ENCODE measurements at regions not wholly inside any gene's neighbourhood (a gene's known extent, or its start where the extent isn't known, plus 50 kb on each side); places are given as distances from the start of the nearest gene placed in this dataset.

GRCh38 chr18:60506682-60507081 lies 134.1 kb upstream of the MC4R start:
- H3K9me3 ChIP-seq (ENCODE audit: control insufficient read depth in 4 of 4, low read length in 3 of 4) = no peaks in the 10 kb centered on the region
- 72% methylated on average over 4 of the region's 4 CpGs for WGBS
- H3K9ac ChIP-seq (ENCODE audit: low read depth in 1 of 2, low read length in 2 of 2) = no peak overlapping the region
- H3K4me3 ChIP-seq (ENCODE audit: low read depth in 1 of 3, low read length in 3 of 3) = no peak overlapping the region
- H3K4me1 ChIP-seq (ENCODE audit: control insufficient read depth in 4 of 4, insufficient read depth in 4 of 4, low read length in 3 of 4) = no peaks in the 10 kb centered on the region
- H3K27me3 ChIP-seq (ENCODE audit: control insufficient read depth in 4 of 4, insufficient read depth in 4 of 4, low read length in 3 of 4) = no peaks in the 10 kb centered on the region
- no peak overlapping the region for H3K27ac ChIP-seq (ENCODE audit: low read depth in 1 of 2, low read length in 2 of 2)
- TF ChIP-seq, protein P1, sequence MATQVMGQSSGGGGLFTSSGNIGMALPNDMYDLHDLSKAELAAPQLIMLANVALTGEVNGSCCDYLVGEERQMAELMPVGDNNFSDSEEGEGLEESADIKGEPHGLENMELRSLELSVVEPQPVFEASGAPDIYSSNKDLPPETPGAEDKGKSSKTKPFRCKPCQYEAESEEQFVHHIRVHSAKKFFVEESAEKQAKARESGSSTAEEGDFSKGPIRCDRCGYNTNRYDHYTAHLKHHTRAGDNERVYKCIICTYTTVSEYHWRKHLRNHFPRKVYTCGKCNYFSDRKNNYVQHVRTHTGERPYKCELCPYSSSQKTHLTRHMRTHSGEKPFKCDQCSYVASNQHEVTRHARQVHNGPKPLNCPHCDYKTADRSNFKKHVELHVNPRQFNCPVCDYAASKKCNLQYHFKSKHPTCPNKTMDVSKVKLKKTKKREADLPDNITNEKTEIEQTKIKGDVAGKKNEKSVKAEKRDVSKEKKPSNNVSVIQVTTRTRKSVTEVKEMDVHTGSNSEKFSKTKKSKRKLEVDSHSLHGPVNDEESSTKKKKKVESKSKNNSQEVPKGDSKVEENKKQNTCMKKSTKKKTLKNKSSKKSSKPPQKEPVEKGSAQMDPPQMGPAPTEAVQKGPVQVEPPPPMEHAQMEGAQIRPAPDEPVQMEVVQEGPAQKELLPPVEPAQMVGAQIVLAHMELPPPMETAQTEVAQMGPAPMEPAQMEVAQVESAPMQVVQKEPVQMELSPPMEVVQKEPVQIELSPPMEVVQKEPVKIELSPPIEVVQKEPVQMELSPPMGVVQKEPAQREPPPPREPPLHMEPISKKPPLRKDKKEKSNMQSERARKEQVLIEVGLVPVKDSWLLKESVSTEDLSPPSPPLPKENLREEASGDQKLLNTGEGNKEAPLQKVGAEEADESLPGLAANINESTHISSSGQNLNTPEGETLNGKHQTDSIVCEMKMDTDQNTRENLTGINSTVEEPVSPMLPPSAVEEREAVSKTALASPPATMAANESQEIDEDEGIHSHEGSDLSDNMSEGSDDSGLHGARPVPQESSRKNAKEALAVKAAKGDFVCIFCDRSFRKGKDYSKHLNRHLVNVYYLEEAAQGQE (IDR thresholded peaks at IDR 0.05) = no peak
- TF ChIP-seq RAD21 (IDR thresholded peaks at IDR 0.05) = no peak
- TF ChIP-seq GABPA (IDR thresholded peaks at IDR 0.05 in 1 of 2, conservative IDR thresholded peaks at IDR 0.05 in 1 of 2) = no peak
- TF ChIP-seq FOXA1 (IDR thresholded peaks at IDR 0.05) = no peak
- TF ChIP-seq, protein P2, sequence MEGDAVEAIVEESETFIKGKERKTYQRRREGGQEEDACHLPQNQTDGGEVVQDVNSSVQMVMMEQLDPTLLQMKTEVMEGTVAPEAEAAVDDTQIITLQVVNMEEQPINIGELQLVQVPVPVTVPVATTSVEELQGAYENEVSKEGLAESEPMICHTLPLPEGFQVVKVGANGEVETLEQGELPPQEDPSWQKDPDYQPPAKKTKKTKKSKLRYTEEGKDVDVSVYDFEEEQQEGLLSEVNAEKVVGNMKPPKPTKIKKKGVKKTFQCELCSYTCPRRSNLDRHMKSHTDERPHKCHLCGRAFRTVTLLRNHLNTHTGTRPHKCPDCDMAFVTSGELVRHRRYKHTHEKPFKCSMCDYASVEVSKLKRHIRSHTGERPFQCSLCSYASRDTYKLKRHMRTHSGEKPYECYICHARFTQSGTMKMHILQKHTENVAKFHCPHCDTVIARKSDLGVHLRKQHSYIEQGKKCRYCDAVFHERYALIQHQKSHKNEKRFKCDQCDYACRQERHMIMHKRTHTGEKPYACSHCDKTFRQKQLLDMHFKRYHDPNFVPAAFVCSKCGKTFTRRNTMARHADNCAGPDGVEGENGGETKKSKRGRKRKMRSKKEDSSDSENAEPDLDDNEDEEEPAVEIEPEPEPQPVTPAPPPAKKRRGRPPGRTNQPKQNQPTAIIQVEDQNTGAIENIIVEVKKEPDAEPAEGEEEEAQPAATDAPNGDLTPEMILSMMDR (IDR thresholded peaks at IDR 0.05; ENCODE audit: low read depth, low read length, missing input control) = no peak
- TF ChIP-seq FOXA2 (IDR thresholded peaks at IDR 0.05) = no peak
- TF ChIP-seq RXRA (IDR thresholded peaks at IDR 0.05) = no peak
- TF ChIP-seq, protein P3, sequence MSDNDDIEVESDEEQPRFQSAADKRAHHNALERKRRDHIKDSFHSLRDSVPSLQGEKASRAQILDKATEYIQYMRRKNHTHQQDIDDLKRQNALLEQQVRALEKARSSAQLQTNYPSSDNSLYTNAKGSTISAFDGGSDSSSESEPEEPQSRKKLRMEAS (IDR thresholded peaks at IDR 0.05) = no peak
- TF ChIP-seq, protein P4, sequence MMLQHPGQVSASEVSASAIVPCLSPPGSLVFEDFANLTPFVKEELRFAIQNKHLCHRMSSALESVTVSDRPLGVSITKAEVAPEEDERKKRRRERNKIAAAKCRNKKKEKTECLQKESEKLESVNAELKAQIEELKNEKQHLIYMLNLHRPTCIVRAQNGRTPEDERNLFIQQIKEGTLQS (IDR thresholded peaks at IDR 0.05) = no peak
- TF ChIP-seq SP1 (IDR thresholded peaks at IDR 0.05) = no peak
- no peak for TF ChIP-seq TAF1 (conservative IDR thresholded peaks at IDR 0.05)
- no peak for TF ChIP-seq HNF4G (IDR thresholded peaks at IDR 0.05)
- TF ChIP-seq NR2F2 (IDR thresholded peaks at IDR 0.05) = no peak
- no peak for TF ChIP-seq YY1 (IDR thresholded peaks at IDR 0.05)
- TF ChIP-seq, protein P5, sequence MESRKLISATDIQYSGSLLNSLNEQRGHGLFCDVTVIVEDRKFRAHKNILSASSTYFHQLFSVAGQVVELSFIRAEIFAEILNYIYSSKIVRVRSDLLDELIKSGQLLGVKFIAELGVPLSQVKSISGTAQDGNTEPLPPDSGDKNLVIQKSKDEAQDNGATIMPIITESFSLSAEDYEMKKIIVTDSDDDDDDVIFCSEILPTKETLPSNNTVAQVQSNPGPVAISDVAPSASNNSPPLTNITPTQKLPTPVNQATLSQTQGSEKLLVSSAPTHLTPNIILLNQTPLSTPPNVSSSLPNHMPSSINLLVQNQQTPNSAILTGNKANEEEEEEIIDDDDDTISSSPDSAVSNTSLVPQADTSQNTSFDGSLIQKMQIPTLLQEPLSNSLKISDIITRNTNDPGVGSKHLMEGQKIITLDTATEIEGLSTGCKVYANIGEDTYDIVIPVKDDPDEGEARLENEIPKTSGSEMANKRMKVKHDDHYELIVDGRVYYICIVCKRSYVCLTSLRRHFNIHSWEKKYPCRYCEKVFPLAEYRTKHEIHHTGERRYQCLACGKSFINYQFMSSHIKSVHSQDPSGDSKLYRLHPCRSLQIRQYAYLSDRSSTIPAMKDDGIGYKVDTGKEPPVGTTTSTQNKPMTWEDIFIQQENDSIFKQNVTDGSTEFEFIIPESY (IDR thresholded peaks at IDR 0.05) = no peak
- TF ChIP-seq EGR1 (IDR thresholded peaks at IDR 0.05; ENCODE audit: low read depth in 2 of 2) = no peak
- no peak for TF ChIP-seq JUND (IDR thresholded peaks at IDR 0.05)
- TF ChIP-seq HNF4A (conservative IDR thresholded peaks at IDR 0.05) = no peak
- no peak for DNase-seq (ENCODE audit: low spot score)
- H3K36me3 ChIP-seq (ENCODE audit: control insufficient read depth in 4 of 4, insufficient read depth in 3 of 4, low read depth in 1 of 4, low read length in 3 of 4) = no peaks in the 10 kb centered on the region
